ENCODE measurements at regions not wholly inside any gene's neighbourhood (a gene's known extent, or its start where the extent isn't known, plus 50 kb on each side); places are given as distances from the start of the nearest gene placed in this dataset.

- CTCF ChIA-PET, result no interaction called here
- no peaks in the 10 kb centered on the region for H4K20me1 ChIP-seq (replicated peaks; ENCODE audit: control insufficient read depth, extremely low read depth, insufficient read depth, low read length)
- no peak overlapping the region for H3K27ac ChIP-seq (ENCODE audit: insufficient read depth, low read depth, low read length)
- dilution Hi-C loops (cut with MboI; ENCODE audit: extremely low pct_ligation_motif_present, low sequenced_read_pairs), result no loop called here
- POLR2A ChIA-PET, result no interaction called here
- H3K9ac ChIP-seq (replicated peaks; ENCODE audit: extremely low read depth, insufficient read depth, low read length), result no peak overlapping the region
- no peaks in the 10 kb centered on the region for H3K9me3 ChIP-seq (replicated peaks; ENCODE audit: control insufficient read depth, insufficient read depth, low read length)
- H3K36me3 ChIP-seq (ENCODE audit: control insufficient read depth in 2 of 2, extremely low read depth in 1 of 2, insufficient read depth in 2 of 2, low read length in 2 of 2), result no peaks in the 10 kb centered on the region
- no peaks in the 10 kb centered on the region for H3K27me3 ChIP-seq (ENCODE audit: control insufficient read depth in 2 of 2, insufficient read depth in 2 of 2, low read length in 2 of 2)
- TF ChIP-seq POLR2AphosphoS5 (IDR thresholded peaks at IDR 0.05; ENCODE audit: insufficient read depth, low read depth, low read length), result no peak
- no peak for TF ChIP-seq EZH2 (IDR thresholded peaks at IDR 0.05; ENCODE audit: borderline replicate concordance, low read depth, low read length, severe bottlenecking)
- no peak for TF ChIP-seq POLR2A (IDR thresholded peaks at IDR 0.05; ENCODE audit: low read depth, low read length)
- no peak for TF ChIP-seq GATA2 (IDR thresholded peaks at IDR 0.05; ENCODE audit: insufficient read depth, insufficient read length, low read depth, low read length)
- TF ChIP-seq, protein P1, sequence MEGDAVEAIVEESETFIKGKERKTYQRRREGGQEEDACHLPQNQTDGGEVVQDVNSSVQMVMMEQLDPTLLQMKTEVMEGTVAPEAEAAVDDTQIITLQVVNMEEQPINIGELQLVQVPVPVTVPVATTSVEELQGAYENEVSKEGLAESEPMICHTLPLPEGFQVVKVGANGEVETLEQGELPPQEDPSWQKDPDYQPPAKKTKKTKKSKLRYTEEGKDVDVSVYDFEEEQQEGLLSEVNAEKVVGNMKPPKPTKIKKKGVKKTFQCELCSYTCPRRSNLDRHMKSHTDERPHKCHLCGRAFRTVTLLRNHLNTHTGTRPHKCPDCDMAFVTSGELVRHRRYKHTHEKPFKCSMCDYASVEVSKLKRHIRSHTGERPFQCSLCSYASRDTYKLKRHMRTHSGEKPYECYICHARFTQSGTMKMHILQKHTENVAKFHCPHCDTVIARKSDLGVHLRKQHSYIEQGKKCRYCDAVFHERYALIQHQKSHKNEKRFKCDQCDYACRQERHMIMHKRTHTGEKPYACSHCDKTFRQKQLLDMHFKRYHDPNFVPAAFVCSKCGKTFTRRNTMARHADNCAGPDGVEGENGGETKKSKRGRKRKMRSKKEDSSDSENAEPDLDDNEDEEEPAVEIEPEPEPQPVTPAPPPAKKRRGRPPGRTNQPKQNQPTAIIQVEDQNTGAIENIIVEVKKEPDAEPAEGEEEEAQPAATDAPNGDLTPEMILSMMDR (IDR thresholded peaks at IDR 0.05; ENCODE audit: extremely low read depth in 1 of 2, insufficient read depth in 1 of 2, low read depth in 1 of 2, low read length in 2 of 2), result no peak
- no peak for TF ChIP-seq FOS (IDR thresholded peaks at IDR 0.05; ENCODE audit: borderline replicate concordance, insufficient read depth, low read length)
- no peak for TF ChIP-seq MYC (IDR thresholded peaks at IDR 0.05; ENCODE audit: low read depth, low read length)
- DNase-seq (ENCODE audit: low read depth, low spot score) (no peak), FAIRE-seq (no peak)
- H3K4me2 ChIP-seq (ENCODE audit: insufficient read depth, low read length), result no peak overlapping the region
- H3K79me2 ChIP-seq (ENCODE audit: control insufficient read depth, insufficient read depth, low read length), result no peaks in the 10 kb centered on the region
- H3K4me1 ChIP-seq (ENCODE audit: control insufficient read depth, extremely low read depth, insufficient read depth, low read length), result no peaks in the 10 kb centered on the region
- no TSS peak for BruUV-seq (replicated peaks)
- H2AFZ ChIP-seq (ENCODE audit: low read depth, low read length), result no peak overlapping the region
- H3K4me3 ChIP-seq (replicated peaks in 1 of 3; ENCODE audit: insufficient read depth in 1 of 3, low read depth in 1 of 3, low read length in 3 of 3), result no peak overlapping the region
- no peaks in the 10 kb centered on the region for H3K9me1 ChIP-seq (replicated peaks; ENCODE audit: control insufficient read depth, extremely low read depth, insufficient read depth, low read length)
- intact Hi-C loops (cut with micrococcal nuclease), result no loop called here
These were observed 228.3 kb upstream of the NPVF start for GRCh38 chr7:25456467-25457171.
